ENCODE measurements at regions not wholly inside any gene's neighbourhood (a gene's known extent, or its start where the extent isn't known, plus 50 kb on each side); places are given as distances from the start of the nearest gene placed in this dataset.
"Not testable (repeated sequence)": the region's sequence is repeated elsewhere in the genome, so short reads cannot be mapped to it uniquely, and the experiment has no call there.

DNA sequence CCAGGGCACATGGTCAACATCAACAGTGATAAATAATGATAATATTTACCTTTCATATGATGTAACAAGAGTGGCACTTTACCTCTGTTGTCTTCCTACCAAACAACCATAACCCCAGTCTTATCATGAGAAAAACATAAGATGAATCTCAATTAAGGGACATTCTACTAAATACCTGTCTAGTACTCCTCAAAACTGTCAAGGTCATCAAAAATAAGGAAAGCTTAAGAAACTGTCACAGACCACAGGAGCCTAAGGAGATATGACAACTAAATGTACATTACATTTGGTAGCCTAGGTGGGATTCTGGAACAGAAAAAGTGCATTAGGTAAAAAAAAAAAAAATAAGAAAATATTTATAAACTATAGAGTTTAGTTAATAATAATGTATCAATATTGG, 118.1 kb downstream of the CCDC34 start:
- no peak for DNase-seq (ENCODE audit: low read depth in 4 of 4, low spot score in 1 of 4)

GRCh38 chr11:27242591-27242990, 120.4 kb downstream of the CCDC34 start:
- DNase-seq (ENCODE audit: low read depth in 4 of 4, low spot score in 1 of 4) = no peak

DNA sequence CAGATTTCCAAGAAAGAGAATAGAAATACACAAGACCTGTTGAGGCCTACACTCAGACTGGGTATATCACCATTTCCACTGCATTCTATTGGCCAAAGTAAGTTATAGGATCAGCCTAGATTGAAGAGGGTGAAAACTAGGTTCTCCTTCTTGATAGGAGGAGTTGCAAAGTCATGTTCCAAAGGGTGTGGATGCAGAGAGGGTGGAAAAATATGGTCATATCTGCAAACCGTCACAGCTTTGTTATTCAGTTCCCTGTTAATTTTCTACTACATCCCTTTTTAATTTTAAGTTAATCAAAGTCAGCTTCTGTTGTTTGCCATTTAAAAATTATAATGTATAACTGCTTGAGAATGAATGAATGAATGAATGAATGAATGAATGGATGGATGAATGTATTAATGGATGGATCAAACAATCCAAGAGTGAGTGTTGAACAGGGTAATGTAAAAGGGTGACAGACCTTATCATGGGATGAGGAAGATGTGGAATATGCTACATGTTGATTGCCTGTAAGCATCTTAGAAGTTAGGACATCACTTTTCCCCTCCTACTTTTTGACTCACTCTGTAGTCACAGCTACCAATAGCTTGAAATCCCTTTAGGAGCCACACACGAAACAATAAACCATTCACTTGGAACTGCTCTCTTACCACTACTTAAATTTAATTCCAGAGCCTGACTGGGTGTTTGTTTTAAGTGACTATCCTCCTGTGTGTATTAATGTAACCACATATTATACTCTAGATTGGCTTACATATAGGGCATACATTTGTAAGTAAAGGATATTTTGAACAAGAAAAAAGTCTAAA, 121.5 kb downstream of the CCDC34 start:
- no peak for DNase-seq (ENCODE audit: low read depth in 4 of 4, low spot score in 1 of 4)

DNA sequence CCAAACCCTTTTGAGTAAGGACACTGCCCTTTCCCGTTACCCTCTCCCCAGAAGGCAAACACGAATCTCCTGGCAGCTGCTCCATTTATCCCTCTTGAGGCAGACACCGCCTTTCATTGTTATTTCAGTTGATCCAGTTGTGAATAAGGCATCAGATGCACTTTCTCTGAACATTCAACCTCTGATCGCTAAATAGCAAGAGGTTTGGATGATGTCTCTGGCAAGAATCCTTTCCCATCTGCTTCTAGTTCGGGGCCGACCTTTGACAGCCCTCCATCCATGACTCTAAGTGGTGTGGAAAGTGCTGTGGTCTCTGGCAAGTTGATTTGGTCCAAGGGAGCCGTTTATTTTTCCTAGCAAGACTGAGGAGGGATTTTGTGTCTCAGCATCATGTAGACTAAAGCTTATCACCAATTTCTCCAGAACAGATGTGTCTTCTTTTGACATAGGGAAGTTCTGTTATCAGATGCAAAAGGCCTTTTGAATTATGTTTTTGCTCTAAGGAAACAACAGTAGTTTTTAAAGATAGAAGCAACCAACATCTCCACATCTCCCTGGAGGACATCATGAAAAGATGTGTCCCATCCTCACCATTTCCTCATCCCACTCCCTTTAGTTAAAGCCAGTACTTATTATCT, 123.6 kb downstream of the CCDC34 start:
- no peak for DNase-seq (ENCODE audit: low read depth in 4 of 4, low spot score in 1 of 4)

DNA sequence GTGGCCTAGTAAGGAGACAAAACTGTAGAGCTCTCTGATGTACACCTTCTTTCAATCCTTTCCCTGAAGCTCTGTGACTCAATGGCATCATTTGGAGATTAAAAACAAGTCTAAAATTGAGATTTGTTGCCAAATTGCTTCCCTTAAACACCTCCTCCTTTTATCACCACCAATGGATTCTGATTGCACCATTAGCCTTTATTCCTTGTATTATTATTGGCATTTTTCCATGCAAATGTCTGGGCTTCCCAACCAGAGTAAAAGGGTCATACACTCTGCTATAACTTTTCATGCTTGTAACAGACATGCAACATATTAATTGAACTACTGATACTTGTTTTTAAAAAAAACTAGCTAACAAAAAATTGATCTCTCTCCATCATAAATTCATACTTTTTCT, 124.2 kb downstream of the CCDC34 start:
- no peak for DNase-seq (ENCODE audit: low read depth in 4 of 4, low spot score in 1 of 4)

DNA sequence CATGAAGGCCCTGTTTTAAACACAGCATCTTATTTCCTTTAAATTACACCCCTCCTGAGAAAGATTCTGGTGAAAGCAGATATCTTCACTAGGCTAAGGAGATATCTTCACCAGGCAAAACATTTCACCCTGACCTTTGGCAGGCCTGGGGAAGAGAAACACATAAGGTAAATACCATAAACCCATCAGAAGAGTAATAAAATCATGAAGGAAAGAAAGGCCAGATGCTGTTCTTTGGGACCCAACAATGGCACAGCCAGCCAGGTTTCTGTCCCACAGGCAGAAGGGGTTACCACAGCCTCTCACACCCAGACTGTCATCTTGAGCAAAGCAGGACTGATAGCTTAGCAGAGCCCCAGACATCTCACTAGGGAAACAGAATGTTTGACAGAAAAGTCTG, 125.4 kb downstream of the CCDC34 start:
- DNase-seq (ENCODE audit: low read depth in 4 of 4, low spot score in 1 of 4) = no peak

DNA sequence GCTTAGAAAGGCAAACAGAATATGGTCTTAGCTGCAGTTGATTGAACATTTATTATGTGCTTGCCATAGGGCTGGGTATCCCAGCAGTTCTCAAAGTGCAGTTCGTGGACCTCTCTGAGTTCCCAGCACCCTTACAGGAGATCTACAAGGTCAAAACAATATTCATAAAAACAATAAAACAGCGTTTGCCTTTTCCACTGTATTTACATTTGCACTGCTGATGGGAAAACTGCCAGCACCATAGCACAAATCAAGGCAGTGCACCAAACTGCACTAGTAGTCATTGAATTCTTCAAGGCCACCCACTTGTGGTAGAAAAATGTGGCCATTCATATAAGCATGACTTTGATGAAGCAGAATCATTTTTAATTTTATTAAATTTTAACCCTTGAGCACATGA, 128.1 kb downstream of the CCDC34 start:
- no peak for DNase-seq (ENCODE audit: low read depth in 4 of 4, low spot score in 1 of 4)

DNA sequence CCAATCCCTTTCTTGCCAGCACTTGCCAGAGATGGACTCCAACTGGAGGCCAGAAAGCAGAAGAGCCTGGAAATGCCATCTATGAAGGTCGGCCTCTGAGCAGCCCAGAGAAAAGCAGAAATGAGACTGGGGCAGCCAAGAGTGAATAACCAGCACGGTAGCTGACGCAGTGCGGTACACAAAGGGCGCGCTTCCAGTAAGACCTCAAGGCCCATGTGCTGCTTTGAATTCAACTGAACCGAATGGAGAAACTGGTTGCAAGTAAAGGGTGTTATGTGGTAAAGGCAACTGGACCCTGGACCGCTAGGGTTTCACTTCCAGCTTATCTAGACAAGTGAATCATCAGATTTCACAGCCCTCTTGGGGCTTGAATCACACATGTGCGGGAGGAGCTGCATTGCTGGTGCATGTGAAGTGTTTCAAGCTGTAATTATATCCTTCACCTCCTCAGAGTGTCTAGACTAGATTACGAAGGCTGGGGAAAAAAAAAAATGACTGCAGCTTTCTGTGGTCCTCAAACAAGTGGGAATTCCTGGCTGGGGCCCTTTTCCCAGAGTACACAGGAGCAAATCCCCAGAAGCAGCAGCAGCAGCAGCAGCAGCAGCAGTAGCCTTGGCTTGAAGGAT, 128.9 kb downstream of the CCDC34 start:
- no peak for DNase-seq (ENCODE audit: low read depth in 4 of 4, low spot score in 1 of 4)

- no peak for DNase-seq (ENCODE audit: low read depth in 4 of 4, low spot score in 1 of 4)
Measured at GRCh38 chr11:27233654-27234042, 129.4 kb downstream of the CCDC34 start.

- DNase-seq (ENCODE audit: low read depth in 4 of 4, low spot score in 1 of 4) = no peak
Measured at GRCh38 chr11:27231530-27231929, 131.5 kb downstream of the CCDC34 start.

GRCh38 chr11:27230192-27230572, 132.8 kb downstream of the CCDC34 start:
- DNase-seq (ENCODE audit: low read depth in 4 of 4, low spot score in 1 of 4) = no peak

DNA sequence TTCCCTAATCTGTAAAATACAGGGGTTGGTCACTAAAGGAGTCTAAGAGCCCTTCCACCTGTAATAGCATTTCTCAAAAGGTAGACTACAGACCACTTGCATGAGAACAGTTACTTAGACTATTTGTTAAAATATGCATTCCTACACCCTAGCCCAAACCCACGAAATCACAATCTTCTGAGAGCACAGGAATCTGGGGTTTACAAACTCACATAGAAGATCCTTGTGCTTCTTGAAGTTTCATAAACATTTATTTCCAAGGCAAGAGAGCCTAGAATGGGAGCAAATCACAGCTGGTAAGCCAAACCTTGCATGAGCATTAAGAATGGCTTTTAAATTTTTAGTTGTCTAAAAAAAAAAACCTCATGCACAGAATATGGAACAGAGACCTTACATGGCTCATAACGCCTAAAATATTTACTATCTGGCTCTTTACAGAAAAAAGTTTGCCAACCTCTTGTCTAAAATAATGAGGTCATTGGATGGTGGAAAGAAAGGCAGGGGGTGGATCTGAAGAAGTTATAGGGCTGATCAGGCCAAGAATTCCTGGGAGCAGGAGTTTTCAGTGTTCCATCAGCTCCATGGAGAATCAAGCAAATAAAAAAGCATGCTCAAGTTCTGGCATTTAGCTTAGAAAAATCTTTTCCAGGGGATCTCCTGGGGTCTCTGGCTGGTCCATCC, 133.4 kb downstream of the CCDC34 start:
- DNase-seq (ENCODE audit: low read depth in 4 of 4, low spot score in 1 of 4) = no peak

DNA sequence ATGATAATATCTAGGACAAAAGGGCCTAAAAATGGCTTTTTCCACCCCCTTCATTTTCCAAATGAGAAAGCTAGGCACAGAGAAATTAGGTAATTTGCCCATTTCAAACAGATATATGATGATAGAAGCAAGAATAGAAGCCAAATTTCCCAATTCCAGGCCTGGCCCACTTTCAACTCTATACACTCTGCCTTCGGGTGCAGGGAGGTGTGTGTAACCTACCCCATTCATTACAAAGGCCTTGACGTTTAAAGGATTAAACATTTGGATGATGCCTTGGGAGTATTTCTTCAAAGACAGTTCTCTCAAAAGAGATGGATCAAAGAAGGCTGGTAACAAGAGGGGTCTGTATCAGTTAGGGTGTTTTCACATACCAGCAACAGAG, 134.1 kb downstream of the CCDC34 start:
- no peak for DNase-seq (ENCODE audit: low read depth in 4 of 4, low spot score in 1 of 4)

DNA sequence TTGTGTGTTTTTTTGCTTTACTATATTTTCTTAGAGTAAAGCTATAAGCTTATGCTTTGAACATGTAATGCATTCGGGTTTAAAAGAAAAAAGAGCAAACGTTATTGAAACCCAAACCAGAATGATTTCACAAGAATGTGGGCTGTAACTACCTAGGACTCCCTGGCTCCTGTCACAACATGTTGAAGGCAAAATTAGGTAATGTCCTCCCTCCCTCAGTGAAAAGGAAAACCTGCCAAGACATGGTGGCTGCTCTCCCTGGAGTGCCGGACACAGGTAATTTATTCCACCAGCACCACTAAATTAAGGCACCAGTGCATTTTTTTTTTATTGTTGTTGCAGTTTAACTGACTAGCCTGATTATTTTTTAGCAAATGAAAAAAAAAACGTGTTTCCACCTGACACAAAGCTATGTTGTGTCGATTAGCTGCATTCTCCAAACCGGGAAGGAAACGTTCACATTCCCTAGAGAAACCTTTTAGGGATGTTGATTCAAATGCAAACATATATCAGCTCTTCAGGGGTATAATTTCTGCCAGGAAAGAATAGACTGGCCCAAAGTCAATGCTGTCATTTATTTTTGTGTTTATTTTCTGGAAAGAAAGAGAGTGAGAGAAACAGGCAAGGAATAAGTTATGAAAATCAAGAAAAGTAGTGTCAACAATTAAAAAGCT, 134.6 kb downstream of the CCDC34 start:
- DNase-seq (ENCODE audit: low read depth in 4 of 4, low spot score in 1 of 4) = no peak

DNA sequence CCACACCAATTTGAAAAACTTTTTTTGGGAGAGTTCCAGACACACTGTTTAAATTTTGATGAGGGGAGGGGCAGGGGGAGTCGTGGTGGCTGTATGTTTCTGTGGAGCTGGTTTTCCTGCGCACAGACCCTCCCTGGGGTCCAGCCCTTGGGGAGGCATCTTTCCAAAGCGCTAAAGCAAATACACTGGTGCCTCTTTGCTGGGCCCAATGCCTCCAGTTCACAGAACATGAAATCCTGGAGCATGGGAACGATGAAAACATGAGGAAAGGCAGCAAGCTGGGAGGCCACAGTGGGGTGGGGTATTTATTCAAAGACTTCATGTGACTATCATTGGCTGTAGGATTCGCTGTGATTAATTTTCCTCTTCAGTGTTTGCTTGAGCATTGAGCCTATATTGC, 135.3 kb downstream of the CCDC34 start:
- no peak for DNase-seq (ENCODE audit: low read depth in 4 of 4, low spot score in 1 of 4)

- not testable (repeated sequence) for DNase-seq (ENCODE audit: low read depth in 4 of 4, low spot score in 1 of 4)
Measured at GRCh38 chr11:27219487-27220039, 143.5 kb downstream of the CCDC34 start.

DNA sequence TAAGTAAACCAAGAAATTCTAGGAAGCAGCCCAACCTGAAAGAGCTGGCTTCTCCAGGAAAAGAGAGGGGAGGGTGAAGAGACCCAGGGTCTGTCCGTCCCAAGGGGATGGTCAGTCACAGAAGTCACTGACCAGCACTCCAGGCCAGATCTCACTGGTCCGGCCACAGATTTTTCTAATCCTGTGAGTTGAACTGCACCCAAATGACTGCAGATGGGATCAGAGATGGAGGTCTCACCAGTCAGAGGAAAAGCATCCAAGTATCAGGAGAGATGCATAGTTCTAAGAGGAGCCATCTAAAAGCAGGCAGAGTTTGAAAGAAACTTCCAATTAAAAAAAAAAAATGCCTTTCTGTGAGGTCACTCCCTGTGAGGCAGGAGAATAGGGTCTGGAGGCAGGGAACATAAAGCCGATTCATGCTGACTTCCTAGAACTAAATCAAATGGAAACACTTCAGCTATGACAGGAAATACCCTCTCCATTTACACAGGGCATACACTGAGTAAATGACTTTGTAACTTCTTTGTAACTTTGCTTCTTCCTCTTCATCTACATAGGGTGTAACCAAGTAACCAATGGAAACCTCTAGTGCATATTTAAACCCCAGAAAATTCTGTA, 144.5 kb downstream of the CCDC34 start:
- DNase-seq (ENCODE audit: low read depth in 4 of 4, low spot score in 1 of 4) = no peak

- DNase-seq (ENCODE audit: low read depth in 4 of 4, low spot score in 1 of 4) = no peak
Measured at GRCh38 chr11:27217948-27218420, 145.0 kb downstream of the CCDC34 start.

GRCh38 chr11:27217496-27217895, 145.5 kb downstream of the CCDC34 start:
- DNase-seq (ENCODE audit: low read depth in 4 of 4, low spot score in 1 of 4) = no peak

Measured in stimulated activated CD4-positive, alpha-beta T cell treated with anti-CD3 and anti-CD28 coated beads, Interleukin-1b, Interleukin-23, amount 100 ng/mL, for 24 hours (primary cell).